Nucleus accumbens (tissue), 56 donors: ENCODE measurements at regions not wholly inside any gene's neighbourhood (a gene's known extent, or its start where the extent isn't known, plus 50 kb on each side); places are given as distances from the start of the nearest gene placed in this dataset.

Source experiments
- DNase-seq, 56 donors: peaks; one replicate each; lab custom pipeline; 2025; lab: John Stamatoyannopoulos, UW

DNA sequence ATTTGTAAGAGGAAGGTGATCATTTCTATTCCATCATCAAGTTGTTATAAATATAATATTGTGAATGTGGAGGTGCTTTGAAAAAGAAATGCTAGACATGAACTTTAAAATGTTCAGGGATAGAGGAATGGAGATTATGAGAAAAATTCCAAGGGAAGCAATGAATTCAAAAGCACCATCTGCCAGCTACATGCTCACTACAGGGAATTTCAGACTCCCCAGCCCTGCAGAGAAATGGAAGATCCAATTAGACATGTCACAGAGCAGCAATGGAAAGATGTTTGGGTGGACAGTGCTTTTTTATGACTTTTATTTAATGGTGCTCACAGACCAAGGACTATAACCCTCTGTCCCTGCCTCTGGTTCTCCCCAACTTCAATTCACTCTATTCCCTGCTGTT is 209.7 kb downstream of the ESM1 start:
- DNase-seq: no peak

DNA sequence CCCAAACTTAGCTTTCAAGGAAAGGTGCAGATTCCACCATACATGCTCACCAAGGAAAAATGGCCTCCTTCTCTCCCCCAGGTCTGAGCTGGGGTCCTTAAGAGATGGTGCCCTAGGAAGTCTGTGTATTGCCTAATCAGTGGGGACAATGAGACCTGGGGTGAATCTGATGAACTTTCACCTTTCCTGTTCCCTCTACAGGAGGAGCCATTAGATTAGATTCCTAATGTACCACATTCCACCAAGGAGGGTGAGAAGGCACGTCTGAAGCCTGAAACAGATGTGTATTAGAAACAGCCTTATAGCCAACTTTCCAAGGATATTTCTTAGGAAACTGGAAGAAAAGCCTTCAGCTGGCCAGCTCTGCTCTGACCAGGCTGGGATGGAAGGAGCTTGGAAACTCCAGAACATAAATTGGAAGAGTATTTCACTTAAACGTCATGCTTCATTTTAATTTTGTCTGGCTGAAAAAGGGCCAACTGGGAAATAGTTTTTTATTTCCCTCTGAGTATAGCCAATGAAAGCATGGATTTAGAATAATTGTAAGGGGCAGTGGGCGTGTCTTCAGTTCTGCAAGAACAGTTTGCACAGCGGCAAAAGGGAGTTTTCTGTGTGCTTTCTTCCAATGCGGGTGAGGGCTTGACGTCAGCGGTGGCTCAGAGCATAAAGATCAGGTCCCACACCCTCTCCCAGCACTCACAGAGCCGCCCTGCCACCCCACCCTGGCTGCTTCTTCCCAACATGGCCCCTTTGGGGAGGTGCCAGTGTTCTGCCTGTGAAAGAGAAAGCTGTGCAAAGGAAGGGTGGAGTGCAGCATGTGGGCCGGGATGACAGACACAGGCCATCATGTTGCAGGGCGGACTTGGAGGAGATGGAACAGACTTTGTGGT is 210.9 kb downstream of the ESM1 start:
- DNase-seq: no peak

DNA sequence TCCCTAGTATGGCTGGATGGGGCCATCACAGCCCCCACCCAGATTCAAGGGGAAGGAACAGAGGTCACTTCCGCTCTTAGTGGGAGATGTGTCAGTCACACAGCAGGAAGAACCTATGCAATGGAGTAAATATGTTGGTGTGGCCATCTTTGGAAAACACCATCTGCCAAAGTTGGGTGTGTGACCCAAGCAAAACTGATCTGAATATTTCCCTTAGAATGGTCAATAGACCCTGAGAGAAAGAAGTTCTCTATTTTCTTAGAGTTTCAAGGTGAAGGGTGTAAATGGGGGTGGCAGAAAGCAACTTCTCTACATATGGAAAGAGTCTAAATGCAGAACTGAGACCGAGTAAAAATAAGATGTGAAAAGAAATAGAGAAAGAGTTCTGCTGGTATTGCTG is 212.7 kb downstream of the ESM1 start:
- DNase-seq: no peak

DNA sequence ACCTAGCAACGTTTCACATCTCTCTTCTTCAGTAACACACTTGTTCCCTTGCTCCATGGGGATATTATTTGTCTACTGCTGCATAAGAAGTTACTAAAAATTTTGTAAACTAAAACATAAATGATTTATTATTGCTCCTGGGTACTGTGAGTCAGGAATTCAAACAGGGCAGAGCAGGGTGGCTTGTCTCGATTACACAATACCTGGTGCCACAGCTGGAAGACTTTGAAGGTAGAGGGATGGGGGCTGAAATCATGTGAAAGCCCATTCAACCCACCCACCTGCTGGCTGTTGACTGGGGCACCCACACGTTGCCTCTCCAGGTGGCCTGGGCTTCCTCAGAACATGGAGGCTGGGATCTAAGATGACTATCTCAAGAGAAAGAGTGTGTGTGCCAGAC is 213.2 kb downstream of the ESM1 start:
- no peak for DNase-seq

DNA sequence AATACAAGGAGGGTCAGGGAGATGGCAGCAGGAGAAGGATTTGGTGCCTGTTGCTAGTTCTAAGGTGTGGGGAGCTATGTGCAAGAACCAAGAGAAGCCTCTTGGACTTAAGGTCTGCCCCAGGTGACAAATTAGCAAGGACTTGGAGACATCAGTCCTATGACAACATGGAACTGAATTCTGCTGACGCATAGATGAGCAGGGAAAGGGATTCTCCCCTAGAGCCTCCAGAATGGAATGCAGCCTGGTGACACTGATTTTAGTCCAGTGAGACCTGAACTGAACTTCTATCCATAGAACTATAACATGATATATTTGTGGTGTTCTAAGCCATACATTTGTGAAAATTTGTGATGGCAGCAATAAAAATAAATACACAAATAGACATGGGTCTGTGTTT is 215.6 kb downstream of the ESM1 start:
- DNase-seq: no peak

DNA sequence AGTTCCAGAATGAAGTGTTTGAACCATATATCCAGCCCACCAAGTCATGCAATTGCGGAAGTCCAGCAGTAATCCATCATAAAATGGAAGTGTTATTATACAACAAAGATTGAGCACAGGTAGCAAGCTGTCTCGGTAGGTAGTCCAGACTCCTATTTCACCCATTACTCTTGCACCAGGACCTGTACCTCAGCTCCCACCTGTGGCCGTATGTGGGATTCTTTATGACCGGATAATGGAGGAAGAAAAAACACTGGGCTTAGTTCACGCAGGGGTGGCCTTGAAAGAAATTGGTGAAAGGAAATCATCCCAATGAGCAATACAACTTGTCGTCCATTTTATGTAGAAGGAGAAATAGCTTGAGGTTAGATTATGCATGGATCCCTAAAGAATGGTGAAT is 216.3 kb downstream of the ESM1 start:
- DNase-seq: no peak

DNA sequence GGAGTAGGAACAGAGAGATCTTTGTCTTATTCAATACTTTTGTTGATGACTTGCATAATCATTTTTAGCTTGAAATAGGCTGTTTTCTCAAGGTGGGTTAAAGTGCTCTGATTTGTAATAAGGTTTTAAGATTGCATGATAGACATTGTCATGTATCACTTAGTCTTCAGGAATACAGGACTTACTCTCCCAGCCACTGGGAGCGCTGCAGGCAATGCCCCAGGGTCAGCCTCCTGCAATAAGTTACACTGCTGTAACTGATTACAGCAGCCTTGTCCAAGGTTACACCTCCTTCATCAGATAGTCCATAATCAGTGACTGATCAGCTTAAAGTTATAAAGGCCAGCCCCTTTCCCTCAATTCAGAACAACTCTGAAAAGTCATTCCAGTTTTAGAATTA is 218.6 kb downstream of the ESM1 start:
- no peak for DNase-seq

DNA sequence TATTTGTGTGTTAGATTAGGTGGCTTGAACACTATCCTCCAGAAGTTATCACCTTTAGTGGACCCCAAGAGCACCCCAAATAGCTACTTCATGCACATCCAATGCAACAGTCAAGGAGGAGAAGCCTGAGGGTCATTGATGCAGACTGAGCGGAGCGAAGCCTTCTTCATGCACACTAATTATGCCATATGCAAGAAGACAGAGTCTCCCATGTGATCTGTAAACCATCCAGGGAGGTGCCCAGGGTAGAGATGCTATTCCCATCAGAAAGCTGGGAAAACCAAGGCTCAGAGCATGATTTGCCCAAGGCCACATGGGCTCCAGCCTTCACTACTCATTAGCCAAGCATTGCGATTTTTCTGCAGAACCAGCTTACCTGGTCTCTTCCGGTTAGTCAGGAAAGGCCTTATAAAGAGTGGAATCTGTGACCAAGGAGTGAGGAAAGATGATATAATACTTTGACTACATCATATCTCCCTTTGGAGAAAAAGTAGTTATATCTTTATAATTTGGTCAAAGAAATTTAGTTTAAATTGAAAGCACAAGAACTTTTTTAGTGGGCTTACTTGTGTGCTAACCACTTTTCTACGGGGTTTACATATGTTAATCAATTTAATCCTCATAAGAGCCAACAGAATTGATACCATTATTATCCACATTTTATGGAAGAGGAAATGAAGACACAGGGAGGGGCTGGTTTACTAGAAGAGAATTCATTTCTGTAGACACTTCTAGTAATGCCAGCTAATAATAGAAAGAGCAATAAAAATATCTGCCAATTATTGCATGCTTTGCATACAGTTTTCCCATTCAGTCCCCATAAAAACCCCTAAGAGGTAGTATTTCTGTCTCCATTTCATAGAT is 220.0 kb downstream of the ESM1 start:
- DNase-seq: no peak

DNA sequence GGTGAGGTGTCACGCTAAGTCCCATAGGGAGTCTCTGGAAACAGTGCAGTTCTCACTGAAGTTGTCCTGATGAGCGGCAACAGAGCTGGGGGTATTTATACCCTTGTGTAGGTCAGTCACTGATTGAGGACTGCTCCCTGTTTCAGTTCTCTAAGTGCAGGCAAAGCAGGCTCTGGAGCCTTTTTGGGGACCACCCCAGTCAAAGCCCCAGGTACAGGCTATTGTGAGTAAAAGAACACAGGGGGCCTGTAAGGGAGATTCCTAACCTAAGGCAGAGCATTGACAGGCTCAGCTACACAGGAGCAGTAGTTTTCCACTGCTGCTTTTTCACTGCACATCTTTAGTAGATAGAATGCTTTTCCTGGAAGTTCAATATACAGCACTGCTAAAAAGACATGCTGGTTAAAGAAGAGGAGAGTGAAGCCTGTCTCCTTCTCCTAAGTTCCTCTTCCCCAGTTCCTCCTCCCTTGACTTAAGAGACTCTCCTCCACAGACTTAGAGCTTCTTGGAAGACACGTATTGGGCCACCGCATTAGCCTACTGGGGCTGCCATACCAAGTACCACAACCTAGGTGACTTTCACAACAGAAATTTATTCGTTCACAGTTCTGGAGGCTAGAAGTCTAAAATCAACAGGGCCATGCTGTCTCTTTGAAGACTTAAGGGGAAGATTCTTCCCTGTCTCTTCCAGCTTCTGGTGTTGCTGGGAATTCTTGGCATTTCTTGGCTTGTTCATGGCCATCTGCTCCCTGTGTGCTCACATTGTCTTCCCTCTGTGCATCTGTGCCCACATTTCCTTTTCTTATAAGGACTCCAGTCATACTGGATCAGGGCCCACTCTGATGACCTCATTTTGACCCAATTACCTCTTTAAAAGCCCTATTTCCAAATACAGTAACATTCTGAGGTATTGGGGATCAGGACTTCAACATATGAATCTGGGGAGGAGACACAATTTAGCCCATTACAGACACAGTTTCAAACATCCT is 221.0 kb downstream of the ESM1 start:
- DNase-seq: no peak

DNA sequence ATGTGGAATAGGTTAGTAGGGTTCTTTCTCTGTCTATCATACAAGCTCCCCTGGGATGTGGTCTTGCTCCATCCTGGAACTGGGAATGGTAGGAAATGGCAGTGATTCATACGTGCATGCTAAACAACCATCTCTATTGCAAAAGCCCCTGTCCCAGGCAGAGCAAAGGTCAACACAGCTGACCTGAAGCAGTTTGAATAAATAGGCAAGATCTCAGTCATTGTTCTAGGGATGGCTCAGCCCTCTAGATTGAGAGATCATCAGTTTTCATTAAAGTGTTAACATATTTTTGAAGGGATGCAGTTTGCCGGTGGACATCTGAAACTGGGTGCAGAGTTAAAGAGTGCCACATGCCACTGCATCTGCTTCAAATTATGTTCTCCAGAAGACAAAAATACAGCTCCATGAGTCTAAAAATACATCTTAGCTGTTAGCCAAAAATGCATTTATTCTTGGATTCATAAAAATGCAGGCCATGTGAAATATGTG is 224.1 kb downstream of the ESM1 start:
- DNase-seq: no peak

DNA sequence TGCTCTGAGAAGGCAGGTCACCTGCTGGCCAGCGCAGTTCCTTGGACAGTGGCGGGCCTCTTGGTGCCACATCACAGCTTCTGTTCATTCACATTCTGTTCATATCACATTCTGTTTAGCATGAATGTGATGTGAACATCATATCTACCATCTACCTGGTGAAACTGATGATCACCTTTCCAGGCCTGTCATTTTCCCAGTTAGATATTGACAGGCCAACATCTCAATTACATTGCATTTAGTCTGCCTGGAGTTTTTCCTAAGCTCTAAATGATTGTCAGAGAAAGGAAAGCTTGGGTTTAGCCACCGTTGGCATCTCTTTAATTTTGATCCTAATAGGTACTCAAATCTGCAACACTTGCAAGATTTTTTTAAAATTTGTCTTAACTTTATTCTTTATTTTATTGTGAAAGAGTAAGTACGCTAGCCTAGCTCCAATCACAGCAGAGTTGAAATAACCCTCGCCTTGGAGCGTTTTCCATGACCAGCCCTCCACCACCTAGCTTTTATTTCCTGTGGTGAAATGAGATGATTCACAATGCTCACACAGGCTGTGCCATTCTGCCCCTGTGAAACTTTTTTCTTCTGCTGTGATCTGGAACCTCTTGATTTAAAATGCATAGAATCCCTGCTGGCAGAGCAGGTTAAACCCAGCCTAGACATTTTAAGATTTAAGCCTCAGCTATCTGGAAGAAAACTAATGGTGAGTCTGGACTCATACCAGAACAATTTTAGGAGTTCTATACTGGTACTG is 225.0 kb downstream of the ESM1 start:
- no peak for DNase-seq

DNA sequence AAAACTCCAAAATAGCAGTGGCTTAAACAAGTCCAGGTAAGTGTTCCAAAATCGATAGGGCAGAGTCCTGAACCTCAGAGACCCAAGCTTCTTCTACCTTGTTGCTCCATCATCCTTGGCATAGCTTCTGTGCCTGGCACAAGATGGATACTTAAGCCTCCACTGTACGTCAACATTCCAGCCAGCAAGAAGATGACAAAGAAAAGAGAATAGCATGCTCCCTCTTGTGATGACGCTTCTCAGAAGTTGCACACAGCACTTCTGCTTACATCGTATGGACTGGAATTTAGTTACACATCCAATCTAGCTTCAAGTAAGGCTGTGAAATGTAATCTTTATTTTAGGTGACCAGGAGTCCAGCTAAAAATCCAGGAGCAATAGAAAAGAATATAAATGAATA is 227.4 kb downstream of the ESM1 start:
- no peak for DNase-seq

DNA sequence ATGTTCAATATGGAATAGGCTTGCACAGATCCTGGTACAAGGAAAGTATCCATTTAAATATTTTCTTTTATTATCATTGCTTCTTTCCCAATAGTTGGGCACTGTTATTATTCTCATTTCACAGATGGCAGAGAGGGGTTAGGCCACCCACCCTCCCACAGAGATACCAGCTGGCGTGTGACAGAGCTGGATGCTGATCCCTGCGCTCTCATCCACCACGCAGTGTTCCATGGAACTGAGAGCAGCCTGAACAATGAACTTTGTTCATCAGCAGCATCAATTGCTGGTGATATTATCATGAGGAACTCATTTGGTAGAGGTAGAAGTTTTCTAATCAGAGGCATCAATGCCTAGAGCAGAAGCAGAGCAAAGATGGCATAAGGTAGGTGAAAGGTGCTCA is 227.9 kb downstream of the ESM1 start:
- peak in 9 of 56 donors; percentile 5 to 28 (median 13) for DNase-seq

DNA sequence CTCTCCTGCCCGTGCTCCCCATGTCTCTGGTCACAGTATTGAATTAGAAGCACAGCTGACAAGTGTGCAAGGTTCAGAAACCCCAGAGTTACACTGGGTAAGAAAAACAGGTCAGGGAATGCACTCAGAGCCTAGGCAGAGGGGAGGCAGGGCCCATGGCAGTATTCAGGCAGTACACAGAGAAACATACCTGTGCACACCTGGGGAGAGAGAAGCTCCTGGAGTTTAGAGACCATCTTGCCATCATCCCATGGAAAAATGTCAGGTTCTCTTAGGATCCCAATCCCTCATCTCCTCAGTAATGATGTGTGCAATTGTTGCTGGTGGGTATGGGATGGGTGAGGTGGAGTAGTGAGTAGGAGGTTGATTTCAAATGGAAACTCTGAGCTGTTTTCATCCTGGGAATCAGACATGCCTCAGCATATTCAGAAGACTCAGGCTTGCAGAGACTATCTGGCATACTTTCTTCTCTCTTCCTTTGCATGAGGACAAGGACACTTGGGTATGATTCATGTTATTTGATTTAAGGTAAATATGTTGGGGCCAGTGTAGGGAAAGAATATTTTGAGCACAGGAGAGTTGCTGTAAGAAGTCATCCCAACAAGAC is 228.5 kb downstream of the ESM1 start:
- DNase-seq: no peak

DNA sequence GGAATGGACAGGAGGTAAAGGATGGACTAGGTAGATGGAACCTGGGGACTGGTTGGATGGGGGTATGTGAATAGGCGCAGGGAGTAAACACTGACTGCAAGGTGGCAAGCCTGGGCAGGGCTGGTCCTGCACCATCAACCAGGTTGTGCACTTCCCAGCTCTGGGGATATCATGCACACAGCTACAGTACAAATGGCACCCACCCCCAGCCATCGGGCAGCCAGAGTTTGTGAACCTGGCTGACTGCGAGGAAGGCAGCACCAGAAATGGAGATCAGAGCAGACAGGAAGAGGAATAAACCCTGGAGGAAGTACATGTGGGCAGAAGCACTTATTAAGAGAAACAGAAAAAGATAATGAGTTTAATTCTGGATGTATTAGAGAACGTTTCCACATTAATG is 229.1 kb downstream of the ESM1 start:
- no peak for DNase-seq

DNA sequence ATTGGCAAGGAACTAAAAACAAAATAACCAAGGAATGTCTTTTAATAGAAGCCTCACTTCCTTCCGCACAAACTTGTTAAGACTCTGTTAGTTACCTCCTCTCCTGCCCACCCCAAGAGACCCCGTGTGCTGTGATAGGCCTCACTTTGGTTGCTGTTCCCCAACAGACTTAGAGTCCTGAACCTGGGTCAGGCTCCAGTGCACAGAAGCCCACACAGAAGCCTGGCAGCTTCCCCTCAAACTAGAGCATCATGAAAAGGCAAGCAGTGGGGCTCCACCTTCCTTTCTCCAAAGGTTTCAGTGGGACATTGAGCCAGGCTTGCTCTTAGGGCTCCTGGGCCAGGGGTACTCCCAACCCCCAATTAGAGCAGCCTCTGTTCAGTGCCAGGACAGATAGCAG is 230.5 kb downstream of the ESM1 start:
- no peak for DNase-seq

DNA sequence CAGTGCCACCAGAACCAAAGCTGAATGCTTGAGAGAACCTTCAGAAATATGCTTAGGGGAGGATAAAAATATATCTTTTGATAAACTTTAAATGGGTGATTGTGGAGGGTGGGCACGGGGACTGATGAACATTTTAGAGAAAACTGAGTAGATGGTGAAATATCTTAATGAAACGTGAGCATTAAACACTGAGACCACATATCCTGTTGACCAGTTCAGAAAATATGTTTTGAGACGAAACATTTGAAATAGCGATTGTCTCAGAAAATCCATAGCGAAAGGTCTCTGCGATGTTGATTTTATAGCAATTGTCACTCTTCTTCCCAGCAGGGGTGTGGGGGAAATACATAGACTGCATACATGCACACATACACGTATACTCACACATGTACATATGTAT is 231.0 kb downstream of the ESM1 start:
- no peak for DNase-seq

DNA sequence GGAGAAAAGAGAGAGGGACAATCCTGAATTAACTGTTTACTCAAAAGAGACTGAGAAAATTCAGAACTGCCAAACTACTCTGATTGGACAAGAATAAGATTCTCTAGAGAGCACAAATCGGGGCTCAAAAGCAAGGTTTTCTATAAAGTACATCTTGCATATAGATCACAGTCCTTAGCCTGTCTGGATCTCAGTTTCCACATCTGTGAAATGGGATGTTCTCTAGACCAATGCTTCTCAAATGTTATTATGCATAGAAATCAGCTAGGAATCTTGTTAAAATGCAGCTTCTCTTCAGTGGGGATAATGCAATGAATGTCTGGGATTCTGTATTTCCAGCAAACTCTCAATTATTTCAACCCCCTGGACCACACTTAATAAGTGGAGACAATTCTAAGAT is 231.6 kb downstream of the ESM1 start:
- no peak for DNase-seq

DNA sequence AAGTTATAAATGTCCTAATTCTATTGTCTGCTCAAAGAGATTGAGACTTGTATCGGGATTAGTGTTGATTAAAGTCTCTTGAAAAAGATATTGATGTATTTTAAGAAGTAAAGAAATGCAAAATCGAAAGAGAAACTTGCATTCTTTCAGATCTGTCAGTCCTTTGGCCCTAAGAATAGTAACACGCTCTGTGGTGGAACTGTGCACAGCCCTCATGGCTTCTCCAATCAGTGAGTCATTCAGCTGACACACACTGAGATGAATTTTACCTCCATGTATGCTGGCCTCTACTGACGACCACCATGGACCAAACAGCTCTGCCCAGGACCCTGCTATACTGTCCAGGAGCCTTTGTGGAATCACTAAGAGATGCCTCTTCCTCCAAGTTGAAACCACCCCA is 232.4 kb downstream of the ESM1 start:
- DNase-seq: no peak
